ENCODE measurements at regions not wholly inside any gene's neighbourhood (a gene's known extent, or its start where the extent isn't known, plus 50 kb on each side); places are given as distances from the start of the nearest gene placed in this dataset.

GRCh38 chr18:67728364-67728763, 211.8 kb upstream of the DSEL start:
- Histone ChIP-seq H3K27me3 (no peaks in the 10 kb centered on the region), H3K4me3 (no peak overlapping the region), H3K27ac (no peak overlapping the region), H3K36me3 (no peaks in the 10 kb centered on the region), H3K9me3 (no peaks in the 10 kb centered on the region), H3K4me1 (ENCODE audit: insufficient read depth) (no peaks in the 10 kb centered on the region)
- intact Hi-C loops (cut with DNase I) = no loop called here
- DNase-seq = no peak
- no peak for TF ChIP-seq EP300 (IDR thresholded peaks at IDR 0.05)
- TF ChIP-seq POLR2A (IDR thresholded peaks at IDR 0.05) = no peak
- TF ChIP-seq, protein P1, sequence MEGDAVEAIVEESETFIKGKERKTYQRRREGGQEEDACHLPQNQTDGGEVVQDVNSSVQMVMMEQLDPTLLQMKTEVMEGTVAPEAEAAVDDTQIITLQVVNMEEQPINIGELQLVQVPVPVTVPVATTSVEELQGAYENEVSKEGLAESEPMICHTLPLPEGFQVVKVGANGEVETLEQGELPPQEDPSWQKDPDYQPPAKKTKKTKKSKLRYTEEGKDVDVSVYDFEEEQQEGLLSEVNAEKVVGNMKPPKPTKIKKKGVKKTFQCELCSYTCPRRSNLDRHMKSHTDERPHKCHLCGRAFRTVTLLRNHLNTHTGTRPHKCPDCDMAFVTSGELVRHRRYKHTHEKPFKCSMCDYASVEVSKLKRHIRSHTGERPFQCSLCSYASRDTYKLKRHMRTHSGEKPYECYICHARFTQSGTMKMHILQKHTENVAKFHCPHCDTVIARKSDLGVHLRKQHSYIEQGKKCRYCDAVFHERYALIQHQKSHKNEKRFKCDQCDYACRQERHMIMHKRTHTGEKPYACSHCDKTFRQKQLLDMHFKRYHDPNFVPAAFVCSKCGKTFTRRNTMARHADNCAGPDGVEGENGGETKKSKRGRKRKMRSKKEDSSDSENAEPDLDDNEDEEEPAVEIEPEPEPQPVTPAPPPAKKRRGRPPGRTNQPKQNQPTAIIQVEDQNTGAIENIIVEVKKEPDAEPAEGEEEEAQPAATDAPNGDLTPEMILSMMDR (IDR thresholded peaks at IDR 0.05) = no peak
- 88 to 92% (median 90%) methylated on average over 2 of the region's 2 CpGs for WGBS, 3 donors

- Histone ChIP-seq H3K36me3 (no peaks in the 10 kb centered on the region), H3K27ac (no peak overlapping the region), H3K4me3 (no peak overlapping the region), H3K9me3 (no peaks in the 10 kb centered on the region), H3K4me1 (ENCODE audit: insufficient read depth) (no peaks in the 10 kb centered on the region), H3K27me3 (no peaks in the 10 kb centered on the region)
- WGBS, 3 donors = 38 to 44% (median 41%) methylated on average over 2 of the region's 2 CpGs
- TF ChIP-seq POLR2A (IDR thresholded peaks at IDR 0.05) = no peak
- TF ChIP-seq, protein P1 (IDR thresholded peaks at IDR 0.05) = no peak
- no peak for TF ChIP-seq EP300 (IDR thresholded peaks at IDR 0.05)
- intact Hi-C loops (cut with DNase I) = no loop called here
- no peak for DNase-seq
These were observed 210.4 kb upstream of the DSEL start for GRCh38 chr18:67726882-67727281.

DNA sequence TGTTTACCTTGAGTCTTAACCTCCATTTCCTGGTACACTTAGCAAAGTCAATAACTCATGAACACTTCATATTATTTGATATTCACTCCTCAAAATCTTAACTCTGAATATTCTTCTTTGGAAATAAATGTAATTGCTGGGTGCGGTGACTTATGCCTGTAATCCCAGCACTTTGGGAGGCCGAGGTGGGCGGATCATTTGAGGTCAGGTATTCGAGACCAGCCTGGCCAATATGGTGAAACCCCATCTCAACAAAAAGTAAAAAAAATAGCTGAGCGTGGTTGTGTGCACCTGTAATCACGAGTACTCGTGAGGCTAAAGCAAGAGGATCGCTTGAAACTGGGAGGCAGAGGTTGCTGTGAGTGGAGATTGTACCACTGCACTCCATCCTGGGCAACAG, 201.3 kb upstream of the DSEL start:
- WGBS, 3 donors = 81 to 85% (median 83%) methylated on average over 8 of the region's 8 CpGs
- Histone ChIP-seq H3K27ac (no peak overlapping the region), H3K9me3 (no peaks in the 10 kb centered on the region), H3K36me3 (no peaks in the 10 kb centered on the region), H3K4me1 (ENCODE audit: insufficient read depth) (no peaks in the 10 kb centered on the region), H3K4me3 (no peak overlapping the region), H3K27me3 (no peaks in the 10 kb centered on the region)
- intact Hi-C loops (cut with DNase I) = no loop called here
- TF ChIP-seq, protein P1 (IDR thresholded peaks at IDR 0.05) = no peak
- TF ChIP-seq POLR2A (IDR thresholded peaks at IDR 0.05) (no peak), EP300 (IDR thresholded peaks at IDR 0.05) (no peak)
- no peak for DNase-seq

DNA sequence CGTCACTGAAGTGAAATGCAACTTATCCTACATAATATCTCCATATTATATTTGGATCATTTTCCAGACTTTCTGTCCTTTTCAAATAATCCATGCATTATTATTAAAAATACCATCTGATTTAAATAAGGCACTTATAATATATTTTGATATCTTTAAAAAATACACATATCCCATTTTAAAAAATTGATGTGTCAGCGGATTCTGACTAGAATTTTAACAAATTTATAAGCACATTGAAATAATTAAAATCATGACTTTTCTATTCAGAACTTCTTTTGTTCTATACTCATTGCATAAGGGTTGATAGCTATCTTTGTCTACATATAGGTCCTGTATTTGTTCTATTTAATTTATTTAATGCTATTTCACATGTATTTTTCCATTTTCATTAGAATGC, 199.0 kb upstream of the DSEL start:
- no peaks in the 10 kb centered on the region for H3K36me3 ChIP-seq
- H3K4me3 ChIP-seq = no peak overlapping the region
- H3K9me3 ChIP-seq = no peaks in the 10 kb centered on the region
- intact Hi-C loops (cut with DNase I) = no loop called here
- WGBS, 3 donors = 49 to 65% (median 49%) methylated on average over 2 of the region's 2 CpGs
- DNase-seq = no peak
- no peaks in the 10 kb centered on the region for H3K27me3 ChIP-seq
- no peak for TF ChIP-seq EP300 (IDR thresholded peaks at IDR 0.05)
- TF ChIP-seq, protein P1 (IDR thresholded peaks at IDR 0.05) = no peak
- TF ChIP-seq POLR2A (IDR thresholded peaks at IDR 0.05) = no peak
- no peak overlapping the region for H3K27ac ChIP-seq
- no peaks in the 10 kb centered on the region for H3K4me1 ChIP-seq (ENCODE audit: insufficient read depth)

DNA sequence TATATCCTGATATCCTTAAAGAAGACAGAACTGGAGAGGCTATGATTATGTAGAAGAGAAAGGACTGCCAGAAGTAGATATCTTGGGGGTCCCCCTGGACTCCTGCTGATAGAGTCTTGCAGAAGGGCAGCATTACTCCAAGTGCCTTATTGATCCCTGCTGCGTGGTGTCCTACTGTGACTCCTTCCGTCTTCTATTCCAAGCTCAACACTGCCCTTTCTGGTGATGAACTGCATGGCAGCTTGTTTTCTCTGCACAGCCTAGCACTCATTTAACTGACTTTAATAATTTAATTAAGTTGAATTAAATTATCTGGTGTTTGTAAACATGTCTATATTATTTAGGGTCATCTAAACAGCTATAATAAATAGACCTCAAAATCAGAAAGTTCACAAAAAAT, 194.1 kb upstream of the DSEL start:
- Histone ChIP-seq H3K27ac (no peak overlapping the region), H3K36me3 (no peaks in the 10 kb centered on the region), H3K4me1 (ENCODE audit: insufficient read depth) (no peaks in the 10 kb centered on the region), H3K27me3 (no peaks in the 10 kb centered on the region), H3K9me3 (no peaks in the 10 kb centered on the region), H3K4me3 (no peak overlapping the region)
- WGBS, 3 donors = 70 to 87% (median 84%) methylated on average over 2 of the region's 2 CpGs
- DNase-seq = no peak
- intact Hi-C loops (cut with DNase I) = no loop called here
- TF ChIP-seq, protein P1 (IDR thresholded peaks at IDR 0.05) = no peak
- TF ChIP-seq EP300 (IDR thresholded peaks at IDR 0.05) (no peak), POLR2A (IDR thresholded peaks at IDR 0.05) (no peak)

Data from ovary (tissue), 7 donors.